ENCODE measurements at regions not wholly inside any gene's neighbourhood (a gene's known extent, or its start where the extent isn't known, plus 50 kb on each side); places are given as distances from the start of the nearest gene placed in this dataset.

DNA sequence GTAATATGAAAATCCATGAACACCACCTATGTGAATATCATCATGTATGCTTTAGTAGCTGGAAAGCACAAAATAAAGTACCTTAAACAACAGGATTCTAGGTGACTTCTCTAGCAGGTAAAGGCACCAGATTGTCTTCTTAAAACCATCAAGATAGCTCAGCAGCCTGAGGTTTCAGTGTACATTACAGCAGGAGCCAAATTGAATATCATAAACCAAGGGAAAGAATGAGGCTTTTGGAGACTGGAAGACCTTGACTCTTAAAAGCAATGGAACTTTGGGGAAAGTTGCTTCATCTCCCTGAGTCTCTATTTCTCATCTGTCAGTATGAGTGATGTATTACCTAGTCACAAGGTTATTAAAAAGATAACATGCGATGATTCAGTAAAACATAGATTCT, 429.7 kb upstream of the SPHKAP start:
- TF ChIP-seq, protein P1, sequence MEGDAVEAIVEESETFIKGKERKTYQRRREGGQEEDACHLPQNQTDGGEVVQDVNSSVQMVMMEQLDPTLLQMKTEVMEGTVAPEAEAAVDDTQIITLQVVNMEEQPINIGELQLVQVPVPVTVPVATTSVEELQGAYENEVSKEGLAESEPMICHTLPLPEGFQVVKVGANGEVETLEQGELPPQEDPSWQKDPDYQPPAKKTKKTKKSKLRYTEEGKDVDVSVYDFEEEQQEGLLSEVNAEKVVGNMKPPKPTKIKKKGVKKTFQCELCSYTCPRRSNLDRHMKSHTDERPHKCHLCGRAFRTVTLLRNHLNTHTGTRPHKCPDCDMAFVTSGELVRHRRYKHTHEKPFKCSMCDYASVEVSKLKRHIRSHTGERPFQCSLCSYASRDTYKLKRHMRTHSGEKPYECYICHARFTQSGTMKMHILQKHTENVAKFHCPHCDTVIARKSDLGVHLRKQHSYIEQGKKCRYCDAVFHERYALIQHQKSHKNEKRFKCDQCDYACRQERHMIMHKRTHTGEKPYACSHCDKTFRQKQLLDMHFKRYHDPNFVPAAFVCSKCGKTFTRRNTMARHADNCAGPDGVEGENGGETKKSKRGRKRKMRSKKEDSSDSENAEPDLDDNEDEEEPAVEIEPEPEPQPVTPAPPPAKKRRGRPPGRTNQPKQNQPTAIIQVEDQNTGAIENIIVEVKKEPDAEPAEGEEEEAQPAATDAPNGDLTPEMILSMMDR (IDR thresholded peaks at IDR 0.05): no peak
- no peak for TF ChIP-seq POLR2A (IDR thresholded peaks at IDR 0.05)

All from body of pancreas (tissue), 4 donors.